Myocyte (in vitro differentiated cells): ENCODE measurements at regions not wholly inside any gene's neighbourhood (a gene's known extent, or its start where the extent isn't known, plus 50 kb on each side); places are given as distances from the start of the nearest gene placed in this dataset.

Experiments used
- DNase-seq: peaks from one replicate; pipeline ENCODE4 v3.0.0-alpha.2; 2012; ENCODE audit warnings: low read depth

- no peak for DNase-seq
Observed at GRCh38 chr12:67122584-67122983, 146.6 kb upstream of the CAND1 start.

- DNase-seq: no peak
Observed at GRCh38 chr12:67137256-67137655, 131.9 kb upstream of the CAND1 start.

- DNase-seq: no peak
Observed at GRCh38 chr12:67141296-67142018, 127.7 kb upstream of the CAND1 start.

GRCh38 chr12:67145692-67146091 is 123.5 kb upstream of the CAND1 start:
- no peak for DNase-seq

GRCh38 chr12:67147030-67147429 is 122.1 kb upstream of the CAND1 start:
- no peak for DNase-seq

- no peak for DNase-seq
Observed at GRCh38 chr12:67147447-67147846, 121.7 kb upstream of the CAND1 start.

- no peak for DNase-seq
Observed at GRCh38 chr12:67148265-67148664, 120.9 kb upstream of the CAND1 start.

- no peak for DNase-seq
Observed at GRCh38 chr12:67151886-67152285, 117.3 kb upstream of the CAND1 start.

- no peak for DNase-seq
Observed at GRCh38 chr12:67152451-67152850, 116.7 kb upstream of the CAND1 start.

GRCh38 chr12:67154901-67155300 is 114.3 kb upstream of the CAND1 start:
- DNase-seq: no peak

- peak; percentile 18 for DNase-seq
Observed at GRCh38 chr12:67155863-67156262, 113.3 kb upstream of the CAND1 start.

GRCh38 chr12:67161322-67161918 is 107.7 kb upstream of the CAND1 start:
- peak; percentile 57 for DNase-seq

- DNase-seq: no peak
Observed at GRCh38 chr12:67173258-67173657, 95.9 kb upstream of the CAND1 start.

GRCh38 chr12:67182551-67182950 is 86.6 kb upstream of the CAND1 start:
- no peak for DNase-seq

- DNase-seq: peak; percentile 61
Observed at GRCh38 chr12:67193704-67194103, 75.5 kb upstream of the CAND1 start.

- DNase-seq: no peak
Observed at GRCh38 chr12:67200386-67200785, 68.8 kb upstream of the CAND1 start.

GRCh38 chr12:67202011-67202677 is 67.0 kb upstream of the CAND1 start:
- DNase-seq: no peak

- DNase-seq: no peak
Observed at GRCh38 chr12:67202678-67203012, 66.5 kb upstream of the CAND1 start.

- DNase-seq: no peak
Observed at GRCh38 chr12:67208281-67209067, 60.7 kb upstream of the CAND1 start.

- no peak for DNase-seq
Observed at GRCh38 chr12:67211029-67211428, 58.1 kb upstream of the CAND1 start.

- no peak for DNase-seq
Observed at GRCh38 chr12:67211494-67211893, 57.7 kb upstream of the CAND1 start.

GRCh38 chr12:67217647-67218046 is 51.5 kb upstream of the CAND1 start:
- no peak for DNase-seq
